ENCODE measurements at regions not wholly inside any gene's neighbourhood (a gene's known extent, or its start where the extent isn't known, plus 50 kb on each side); places are given as distances from the start of the nearest gene placed in this dataset.

- DNase-seq (ENCODE audit: extremely low read depth in 1 of 4, low spot score in 3 of 4) (peak in 2 of 4 experiments; percentile 2 to 5), FAIRE-seq (no peak), ATAC-seq (no peak)
- no peak overlapping the region for H3K4me3 ChIP-seq
- H3K9me3 ChIP-seq (replicated peaks; ENCODE audit: control insufficient read depth, insufficient read depth, low read depth, low read length), result no peaks in the 10 kb centered on the region
- BruUV-seq (replicated peaks), result no TSS peak
- no peaks in the 10 kb centered on the region for H3K9me1 ChIP-seq (ENCODE audit: control insufficient read depth, insufficient read depth, low read length)
- ChIA-PET POLR2A (no interaction called here), CTCF (ENCODE audit: low intra/inter-chr PET ratio) (no interaction called here)
- H4K20me1 ChIP-seq (replicated peaks; ENCODE audit: control insufficient read depth, insufficient read depth, low read length), result no peaks in the 10 kb centered on the region
- intact Hi-C loops (cut with micrococcal nuclease) (no loop called here), in situ Hi-C loops (cut with MboI) (no loop called here)
- no peaks in the 10 kb centered on the region for H3K27me3 ChIP-seq (ENCODE audit: control insufficient read depth in 2 of 2, insufficient read depth in 2 of 2, low read length in 2 of 2)
- TF ChIP-seq ZNF764 (CRISPR knock-in tag; IDR thresholded peaks at IDR 0.05; ENCODE audit: low read depth), result no peak
- TF ChIP-seq, protein P1, sequence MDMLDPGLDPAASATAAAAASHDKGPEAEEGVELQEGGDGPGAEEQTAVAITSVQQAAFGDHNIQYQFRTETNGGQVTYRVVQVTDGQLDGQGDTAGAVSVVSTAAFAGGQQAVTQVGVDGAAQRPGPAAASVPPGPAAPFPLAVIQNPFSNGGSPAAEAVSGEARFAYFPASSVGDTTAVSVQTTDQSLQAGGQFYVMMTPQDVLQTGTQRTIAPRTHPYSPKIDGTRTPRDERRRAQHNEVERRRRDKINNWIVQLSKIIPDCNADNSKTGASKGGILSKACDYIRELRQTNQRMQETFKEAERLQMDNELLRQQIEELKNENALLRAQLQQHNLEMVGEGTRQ (CRISPR knock-in tag; IDR thresholded peaks at IDR 0.05), result peak; percentile 51; the same call in 1 of the 2 replicates
- no peak overlapping the region for H3K4me2 ChIP-seq (ENCODE audit: insufficient read depth, low read length)
- H3K27ac ChIP-seq (ENCODE audit: extremely low read depth, low read depth, low read length), result no peak overlapping the region
- WGBS (ENCODE audit: insufficient coverage, low coverage, missing lambda C conversion rate), result 0% methylated on average over 1 of the region's 2 CpGs
- no peak overlapping the region for H3K9ac ChIP-seq (ENCODE audit: insufficient read depth in 1 of 2, low read depth in 2 of 2, low read length in 2 of 2)
- H3K79me2 ChIP-seq (ENCODE audit: control insufficient read depth, insufficient read depth, low read length), result no peaks in the 10 kb centered on the region
- no peaks in the 10 kb centered on the region for H3K4me1 ChIP-seq (replicated peaks in 1 of 2; ENCODE audit: control insufficient read depth in 2 of 2, insufficient read depth in 2 of 2, low read length in 2 of 2)
- H3K36me3 ChIP-seq (ENCODE audit: control insufficient read depth, insufficient read depth, low read length), result no peaks in the 10 kb centered on the region
- H2AFZ ChIP-seq (ENCODE audit: low read depth, low read length), result no peak overlapping the region
Observed at GRCh38 chr2:219987830-219988229, 360.4 kb downstream of the SLC4A3 start.

GRCh38 chr2:219989744-219990143 lies 362.3 kb downstream of the SLC4A3 start:
- 0% methylated on average over 7 of the region's 7 CpGs for WGBS (ENCODE audit: insufficient coverage, low coverage, missing lambda C conversion rate)

More at GRCh38 chr2:219989744-219990143, 362.3 kb downstream of the SLC4A3 start:
- no peak overlapping the region for H3K27ac ChIP-seq (ENCODE audit: extremely low read depth, low read depth, low read length)
- no peaks in the 10 kb centered on the region for H3K79me2 ChIP-seq (ENCODE audit: control insufficient read depth, insufficient read depth, low read length)
- in situ Hi-C loops (cut with MboI) (no loop called here), intact Hi-C loops (cut with micrococcal nuclease) (no loop called here)
- TF ChIP-seq ZBED1 (IDR thresholded peaks at IDR 0.05) (no peak), DEAF1 (CRISPR knock-in tag; IDR thresholded peaks at IDR 0.05) (no peak), ZC3H8 (IDR thresholded peaks at IDR 0.05) (no peak)
- no peaks in the 10 kb centered on the region for H3K36me3 ChIP-seq (ENCODE audit: control insufficient read depth, insufficient read depth, low read length)
- H3K9ac ChIP-seq (ENCODE audit: insufficient read depth in 1 of 2, low read depth in 2 of 2, low read length in 2 of 2), result no peak overlapping the region
- DNase-seq (ENCODE audit: extremely low read depth in 1 of 4, low spot score in 3 of 4) (no peak), ATAC-seq (no peak), FAIRE-seq (no peak)
- no TSS peak for BruUV-seq (replicated peaks)
- ChIA-PET CTCF (ENCODE audit: low intra/inter-chr PET ratio) (no interaction called here), POLR2A (no interaction called here)
- H3K9me1 ChIP-seq (ENCODE audit: control insufficient read depth, insufficient read depth, low read length), result no peaks in the 10 kb centered on the region
- H2AFZ ChIP-seq (ENCODE audit: low read depth, low read length), result no peak overlapping the region
- H4K20me1 ChIP-seq (replicated peaks; ENCODE audit: control insufficient read depth, insufficient read depth, low read length), result no peaks in the 10 kb centered on the region
- H3K27me3 ChIP-seq (ENCODE audit: control insufficient read depth in 2 of 2, insufficient read depth in 2 of 2, low read length in 2 of 2), result no peaks in the 10 kb centered on the region
- H3K4me3 ChIP-seq, result no peak overlapping the region
- H3K4me1 ChIP-seq (replicated peaks in 1 of 2; ENCODE audit: control insufficient read depth in 2 of 2, insufficient read depth in 2 of 2, low read length in 2 of 2), result no peaks in the 10 kb centered on the region
- no peak overlapping the region for H3K4me2 ChIP-seq (ENCODE audit: insufficient read depth, low read length)
- H3K9me3 ChIP-seq (replicated peaks; ENCODE audit: control insufficient read depth, insufficient read depth, low read depth, low read length), result no peaks in the 10 kb centered on the region

Measured in K562 (cell line).